GM18508 (cell line): ENCODE measurements at regions not wholly inside any gene's neighbourhood (a gene's known extent, or its start where the extent isn't known, plus 50 kb on each side); places are given as distances from the start of the nearest gene placed in this dataset.
"Not testable (repeated sequence)": the region's sequence is repeated elsewhere in the genome, so short reads cannot be mapped to it uniquely, and the experiment has no call there.

ENCODE experiments used
- ATAC-seq: cut with Tn5 transposase; IDR thresholded peaks from one replicate; pipeline ENCODE4 v1.9.1; 2021; ENCODE audit warnings: moderate number of reproducible peaks; ENCODE audit not compliant: insufficient read depth, unreplicated experiment

GRCh38 chr11:91136631-91137030, 913.8 kb upstream of the CHORDC1 start:
- no peak for ATAC-seq

GRCh38 chr11:91133361-91133760, 910.5 kb upstream of the CHORDC1 start:
- no peak for ATAC-seq

- ATAC-seq: no peak
Measured at GRCh38 chr11:91129596-91129995, 906.7 kb upstream of the CHORDC1 start.

- no peak for ATAC-seq
Measured at GRCh38 chr11:91124363-91124762, 901.5 kb upstream of the CHORDC1 start.

- no peak for ATAC-seq
Measured at GRCh38 chr11:91115116-91115515, 892.3 kb upstream of the CHORDC1 start.

GRCh38 chr11:91104237-91104636, 881.4 kb upstream of the CHORDC1 start:
- no peak for ATAC-seq

- ATAC-seq: no peak
Measured at GRCh38 chr11:91100427-91100826, 877.6 kb upstream of the CHORDC1 start.

- no peak for ATAC-seq
Measured at GRCh38 chr11:91097083-91097482, 874.2 kb upstream of the CHORDC1 start.

GRCh38 chr11:91093141-91093540, 870.3 kb upstream of the CHORDC1 start:
- ATAC-seq: no peak

GRCh38 chr11:91091563-91091962, 868.7 kb upstream of the CHORDC1 start:
- no peak for ATAC-seq

GRCh38 chr11:91086028-91086427, 863.2 kb upstream of the CHORDC1 start:
- no peak for ATAC-seq

- ATAC-seq: no peak
Measured at GRCh38 chr11:91082255-91082654, 859.4 kb upstream of the CHORDC1 start.

- no peak for ATAC-seq
Measured at GRCh38 chr11:91081440-91082043, 858.7 kb upstream of the CHORDC1 start.

- ATAC-seq: no peak
Measured at GRCh38 chr11:91078221-91078620, 855.4 kb upstream of the CHORDC1 start.

GRCh38 chr11:91075032-91075695, 852.3 kb upstream of the CHORDC1 start:
- no peak for ATAC-seq

- ATAC-seq: no peak
Measured at GRCh38 chr11:91067666-91068065, 844.8 kb upstream of the CHORDC1 start.

- ATAC-seq: no peak
Measured at GRCh38 chr11:91066456-91067047, 843.7 kb upstream of the CHORDC1 start.

GRCh38 chr11:91063399-91063798, 840.5 kb upstream of the CHORDC1 start:
- ATAC-seq: not testable (repeated sequence)

- ATAC-seq: no peak
Measured at GRCh38 chr11:91047882-91048281, 825.0 kb upstream of the CHORDC1 start.

GRCh38 chr11:91046261-91046660, 823.4 kb upstream of the CHORDC1 start:
- no peak for ATAC-seq

- no peak for ATAC-seq
Measured at GRCh38 chr11:91041626-91042025, 818.8 kb upstream of the CHORDC1 start.

- ATAC-seq: no peak
Measured at GRCh38 chr11:91023731-91024130, 800.9 kb upstream of the CHORDC1 start.
